AG09319 (cell line): ENCODE measurements at regions not wholly inside any gene's neighbourhood (a gene's known extent, or its start where the extent isn't known, plus 50 kb on each side); places are given as distances from the start of the nearest gene placed in this dataset.

ENCODE experiments used
- DNase-seq: peaks from one replicate; pipeline ENCODE4 v3.0.0-alpha.2; 2010; ENCODE audit warnings: low read depth; ENCODE audit errors: extremely low read depth
- TF ChIP-seq, protein P1 (sequence below): IDR thresholded peaks from 2 replicates; pipeline ENCODE4 v1.5.1; 2011; ENCODE audit warnings: low read depth, mild to moderate bottlenecking, inconsistent platforms, low read length, moderate library complexity

DNA sequence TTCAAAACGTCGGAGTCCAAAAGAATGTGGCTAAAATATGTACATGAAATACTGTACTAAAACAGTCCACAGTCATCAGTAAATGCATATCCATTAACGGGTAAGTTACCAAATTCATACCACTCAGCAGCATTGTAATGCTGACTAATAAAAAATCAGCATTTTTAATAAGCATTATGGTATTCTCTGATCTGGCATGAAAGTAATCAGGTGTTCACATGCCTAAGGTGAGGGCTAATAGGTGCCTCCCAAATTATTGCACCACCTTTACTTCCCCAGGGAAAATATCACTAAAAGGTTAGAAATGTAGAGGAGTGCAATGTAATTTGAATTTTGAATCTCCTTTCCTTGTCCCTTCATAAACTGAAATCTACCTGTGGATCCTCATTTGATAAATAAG is 69.6 kb upstream of the PTGS2 start:
- no peak for DNase-seq
- TF ChIP-seq, protein P1, sequence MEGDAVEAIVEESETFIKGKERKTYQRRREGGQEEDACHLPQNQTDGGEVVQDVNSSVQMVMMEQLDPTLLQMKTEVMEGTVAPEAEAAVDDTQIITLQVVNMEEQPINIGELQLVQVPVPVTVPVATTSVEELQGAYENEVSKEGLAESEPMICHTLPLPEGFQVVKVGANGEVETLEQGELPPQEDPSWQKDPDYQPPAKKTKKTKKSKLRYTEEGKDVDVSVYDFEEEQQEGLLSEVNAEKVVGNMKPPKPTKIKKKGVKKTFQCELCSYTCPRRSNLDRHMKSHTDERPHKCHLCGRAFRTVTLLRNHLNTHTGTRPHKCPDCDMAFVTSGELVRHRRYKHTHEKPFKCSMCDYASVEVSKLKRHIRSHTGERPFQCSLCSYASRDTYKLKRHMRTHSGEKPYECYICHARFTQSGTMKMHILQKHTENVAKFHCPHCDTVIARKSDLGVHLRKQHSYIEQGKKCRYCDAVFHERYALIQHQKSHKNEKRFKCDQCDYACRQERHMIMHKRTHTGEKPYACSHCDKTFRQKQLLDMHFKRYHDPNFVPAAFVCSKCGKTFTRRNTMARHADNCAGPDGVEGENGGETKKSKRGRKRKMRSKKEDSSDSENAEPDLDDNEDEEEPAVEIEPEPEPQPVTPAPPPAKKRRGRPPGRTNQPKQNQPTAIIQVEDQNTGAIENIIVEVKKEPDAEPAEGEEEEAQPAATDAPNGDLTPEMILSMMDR, result no peak

DNA sequence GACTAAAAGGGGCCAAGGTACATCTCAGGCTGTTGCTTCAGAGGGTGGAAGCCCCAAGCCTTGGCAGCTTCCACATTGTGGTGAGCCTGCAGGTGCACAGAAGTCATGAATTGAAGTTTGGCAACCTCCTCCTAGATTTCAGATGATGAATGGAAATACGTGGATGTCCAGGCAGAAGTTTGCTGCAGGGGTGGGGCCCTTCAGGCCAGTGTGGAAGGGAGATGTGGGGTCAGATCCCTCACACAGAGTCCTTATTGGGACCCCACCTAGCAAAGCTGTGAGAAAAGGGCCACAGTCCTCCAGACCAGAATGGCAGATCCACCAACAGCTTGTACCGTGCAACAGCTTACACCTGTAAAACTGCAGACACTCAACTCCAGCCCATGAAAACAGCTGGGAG is 67.4 kb upstream of the PTGS2 start:
- DNase-seq, result no peak
- TF ChIP-seq, protein P1, result no peak

DNA sequence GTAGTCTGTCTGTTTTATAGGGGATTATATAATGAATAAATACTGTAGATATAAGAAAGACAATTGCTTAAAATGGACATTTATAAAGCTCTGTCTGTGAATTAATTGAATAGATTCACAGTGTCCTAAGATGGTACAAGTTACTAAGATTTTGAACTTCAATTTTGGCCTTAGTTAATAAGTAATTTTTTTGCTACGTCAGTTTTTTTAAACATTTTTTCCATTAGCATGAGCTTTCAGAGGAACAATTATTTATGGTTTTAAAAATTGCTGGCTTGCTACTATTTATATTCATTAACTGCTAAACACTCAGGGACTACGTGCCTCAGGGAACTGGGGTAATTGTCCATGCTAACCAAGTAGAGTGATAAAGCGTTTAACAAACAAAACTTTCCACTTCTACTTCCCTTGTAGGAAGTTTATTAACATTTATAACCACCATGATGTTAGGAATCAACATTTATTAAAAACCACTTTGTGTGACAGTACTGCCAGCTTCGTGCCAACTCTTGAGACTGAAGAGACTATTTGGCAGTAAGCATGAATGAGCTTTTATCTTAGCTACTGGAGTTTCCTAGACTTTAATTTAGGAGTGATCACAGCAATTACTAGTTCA is 65.4 kb upstream of the PTGS2 start:
- TF ChIP-seq, protein P1, result no peak
- DNase-seq, result no peak

DNA sequence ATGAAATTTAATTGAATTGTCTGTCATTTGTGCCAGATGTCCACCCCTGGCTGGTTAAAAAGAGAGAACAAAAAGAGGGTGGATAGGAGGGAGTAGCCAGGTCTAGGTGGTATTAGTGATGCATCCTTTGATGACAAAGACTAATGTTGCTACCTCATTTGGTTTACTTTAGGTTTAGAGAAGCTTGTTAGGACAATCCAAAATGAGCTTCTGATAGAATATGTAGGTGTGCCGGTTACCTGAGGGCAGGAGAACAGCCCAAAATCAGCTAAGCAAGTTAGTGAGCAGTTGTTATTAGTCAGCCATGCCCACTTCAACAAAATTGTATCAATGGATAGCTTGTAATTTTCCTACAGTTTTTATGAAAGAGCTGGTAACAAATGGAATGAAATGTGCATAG is 61.4 kb upstream of the PTGS2 start:
- TF ChIP-seq, protein P1, result no peak

DNA sequence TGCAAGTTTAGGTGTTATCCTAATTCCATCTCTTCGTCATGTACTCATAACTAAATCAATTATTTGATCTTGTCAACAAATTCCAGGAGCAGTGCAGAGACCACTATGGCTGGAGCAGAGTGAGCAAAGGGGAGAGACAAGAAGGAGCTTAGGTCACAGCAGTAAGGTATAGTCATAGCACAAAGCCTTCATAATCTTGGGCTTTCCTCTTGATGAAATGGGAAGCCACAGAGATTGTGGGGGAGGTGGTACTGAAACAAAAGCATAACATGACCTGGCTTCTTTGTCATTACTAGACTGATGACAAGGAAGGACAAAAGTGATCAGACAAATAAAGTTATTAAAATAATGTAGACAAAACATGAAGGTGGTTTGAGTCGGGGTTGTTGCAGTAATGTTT is 60.1 kb upstream of the PTGS2 start:
- TF ChIP-seq, protein P1, result no peak
- DNase-seq, result no peak

More for the DNA sequence above, 61.4 kb upstream of the PTGS2 start:
- no peak for DNase-seq

DNA sequence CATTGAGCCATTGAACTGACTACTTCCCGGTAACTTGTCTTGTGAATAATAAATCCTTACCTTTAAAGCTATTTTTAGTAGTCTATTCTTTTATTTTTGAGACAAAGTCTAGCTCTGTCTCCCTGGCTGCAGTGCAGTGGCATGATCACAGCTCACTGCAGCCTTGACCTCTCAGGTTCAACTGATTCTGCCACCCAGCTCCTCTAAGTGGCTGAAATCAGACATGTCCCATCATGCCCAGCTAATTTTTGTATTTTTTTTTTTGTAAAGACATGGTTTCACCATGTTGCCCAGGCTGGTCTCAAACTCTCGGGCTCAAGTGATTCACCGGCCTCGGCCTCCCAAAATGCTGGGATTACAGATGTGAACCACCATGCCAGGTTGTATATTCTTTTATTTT is 59.3 kb upstream of the PTGS2 start:
- TF ChIP-seq, protein P1, result no peak
- no peak for DNase-seq

DNA sequence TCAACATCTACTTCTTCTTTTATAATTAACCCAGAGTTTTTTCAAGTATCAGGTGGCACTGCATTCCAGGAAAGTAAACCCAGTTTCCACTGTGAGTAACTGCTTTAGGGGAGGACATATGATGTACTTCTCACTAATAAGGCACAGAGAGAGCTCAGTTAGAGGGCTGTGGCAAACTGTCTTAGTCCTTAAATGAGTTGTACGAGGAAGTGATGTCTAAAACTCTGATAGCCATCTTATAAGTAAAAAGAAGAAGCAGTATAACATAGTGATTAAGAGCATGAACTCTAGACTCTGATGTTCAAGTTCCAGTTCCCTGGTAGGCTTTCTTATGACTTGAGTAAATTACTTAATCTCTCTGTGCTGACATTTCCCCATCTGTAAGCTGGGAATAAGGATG is 58.7 kb upstream of the PTGS2 start:
- no peak for DNase-seq
- TF ChIP-seq, protein P1, result no peak
